ENCODE measurements at regions not wholly inside any gene's neighbourhood (a gene's known extent, or its start where the extent isn't known, plus 50 kb on each side); places are given as distances from the start of the nearest gene placed in this dataset.
"Not testable (repeated sequence)": the region's sequence is repeated elsewhere in the genome, so short reads cannot be mapped to it uniquely, and the experiment has no call there.

- H3K4me1 ChIP-seq: no peaks in the 10 kb centered on the region
- FAIRE-seq (no peak), DNase-seq (no peak), ATAC-seq (no peak)
- TF ChIP-seq, protein P1, sequence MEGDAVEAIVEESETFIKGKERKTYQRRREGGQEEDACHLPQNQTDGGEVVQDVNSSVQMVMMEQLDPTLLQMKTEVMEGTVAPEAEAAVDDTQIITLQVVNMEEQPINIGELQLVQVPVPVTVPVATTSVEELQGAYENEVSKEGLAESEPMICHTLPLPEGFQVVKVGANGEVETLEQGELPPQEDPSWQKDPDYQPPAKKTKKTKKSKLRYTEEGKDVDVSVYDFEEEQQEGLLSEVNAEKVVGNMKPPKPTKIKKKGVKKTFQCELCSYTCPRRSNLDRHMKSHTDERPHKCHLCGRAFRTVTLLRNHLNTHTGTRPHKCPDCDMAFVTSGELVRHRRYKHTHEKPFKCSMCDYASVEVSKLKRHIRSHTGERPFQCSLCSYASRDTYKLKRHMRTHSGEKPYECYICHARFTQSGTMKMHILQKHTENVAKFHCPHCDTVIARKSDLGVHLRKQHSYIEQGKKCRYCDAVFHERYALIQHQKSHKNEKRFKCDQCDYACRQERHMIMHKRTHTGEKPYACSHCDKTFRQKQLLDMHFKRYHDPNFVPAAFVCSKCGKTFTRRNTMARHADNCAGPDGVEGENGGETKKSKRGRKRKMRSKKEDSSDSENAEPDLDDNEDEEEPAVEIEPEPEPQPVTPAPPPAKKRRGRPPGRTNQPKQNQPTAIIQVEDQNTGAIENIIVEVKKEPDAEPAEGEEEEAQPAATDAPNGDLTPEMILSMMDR (IDR thresholded peaks at IDR 0.05): no peak
- peaks cover 0 to 15% (median 8%) of the 10 kb centered on the region in 4 donors for H3K9me3 ChIP-seq
- no peaks in the 10 kb centered on the region for H3K27me3 ChIP-seq
- H3K27ac ChIP-seq: no peak overlapping the region
- intact Hi-C loops (cut with DNase I): no loop called here
- H3K4me3 ChIP-seq: no peak overlapping the region
- H3K36me3 ChIP-seq: no peaks in the 10 kb centered on the region
- WGBS, 2 donors: 56 to 71% methylated on average over 15 of the region's 16 CpGs
Measured at GRCh38 chr9:40907657-40908624, 220.5 kb downstream of the FOXD4L6 start.

GRCh38 chr9:40906879-40907278, 221.6 kb downstream of the FOXD4L6 start:
- FAIRE-seq; H3K4me1 ChIP-seq; H3K27me3 ChIP-seq; DNase-seq; H3K27ac ChIP-seq; H3K4me3 ChIP-seq; H3K36me3 ChIP-seq; intact Hi-C loops (cut with DNase I): not testable (repeated sequence)
- peaks cover 0 to 18% (median 8%) of the 10 kb centered on the region in 4 donors for H3K9me3 ChIP-seq
- peak in 1 of 4 donors; percentile 31 for ATAC-seq
- WGBS, 2 donors: 59 to 60% methylated on average over 5 of the region's 5 CpGs

GRCh38 chr9:40892315-40892714, 236.2 kb downstream of the FOXD4L6 start:
- H3K36me3 ChIP-seq; H3K27me3 ChIP-seq; ATAC-seq; intact Hi-C loops (cut with DNase I); DNase-seq; H3K27ac ChIP-seq; FAIRE-seq; H3K4me3 ChIP-seq; H3K4me1 ChIP-seq: not testable (repeated sequence)
- 48 to 85% methylated on average over 2 of the region's 2 CpGs for WGBS, 2 donors
- peaks cover 0 to 26% (median 1%) of the 10 kb centered on the region in 4 donors for H3K9me3 ChIP-seq

- FAIRE-seq; H3K36me3 ChIP-seq; H3K27ac ChIP-seq; H3K4me3 ChIP-seq; H3K4me1 ChIP-seq; ATAC-seq; H3K27me3 ChIP-seq; intact Hi-C loops (cut with DNase I): not testable (repeated sequence)
- peak in 3 of 6 donors; percentile 6 to 55 (median 30) for DNase-seq
- peaks cover 0 to 15% (median 9%) of the 10 kb centered on the region in 4 donors for H3K9me3 ChIP-seq
- 76 to 85% methylated on average over 14 of the region's 14 CpGs for WGBS, 2 donors
Measured at GRCh38 chr9:40885858-40886257, 242.6 kb downstream of the FOXD4L6 start.

- H3K27me3 ChIP-seq; H3K4me3 ChIP-seq; H3K27ac ChIP-seq; FAIRE-seq; ATAC-seq; H3K36me3 ChIP-seq; intact Hi-C loops (cut with DNase I); H3K4me1 ChIP-seq: not testable (repeated sequence)
- 82 to 84% methylated on average over 18 of the region's 18 CpGs for WGBS, 2 donors
- peaks cover 0 to 15% (median 9%) of the 10 kb centered on the region in 4 donors for H3K9me3 ChIP-seq
- peak in 3 of 6 donors; percentile 12 to 81 (median 41) for DNase-seq
Measured at GRCh38 chr9:40884902-40885490, 243.5 kb downstream of the FOXD4L6 start.

DNA sequence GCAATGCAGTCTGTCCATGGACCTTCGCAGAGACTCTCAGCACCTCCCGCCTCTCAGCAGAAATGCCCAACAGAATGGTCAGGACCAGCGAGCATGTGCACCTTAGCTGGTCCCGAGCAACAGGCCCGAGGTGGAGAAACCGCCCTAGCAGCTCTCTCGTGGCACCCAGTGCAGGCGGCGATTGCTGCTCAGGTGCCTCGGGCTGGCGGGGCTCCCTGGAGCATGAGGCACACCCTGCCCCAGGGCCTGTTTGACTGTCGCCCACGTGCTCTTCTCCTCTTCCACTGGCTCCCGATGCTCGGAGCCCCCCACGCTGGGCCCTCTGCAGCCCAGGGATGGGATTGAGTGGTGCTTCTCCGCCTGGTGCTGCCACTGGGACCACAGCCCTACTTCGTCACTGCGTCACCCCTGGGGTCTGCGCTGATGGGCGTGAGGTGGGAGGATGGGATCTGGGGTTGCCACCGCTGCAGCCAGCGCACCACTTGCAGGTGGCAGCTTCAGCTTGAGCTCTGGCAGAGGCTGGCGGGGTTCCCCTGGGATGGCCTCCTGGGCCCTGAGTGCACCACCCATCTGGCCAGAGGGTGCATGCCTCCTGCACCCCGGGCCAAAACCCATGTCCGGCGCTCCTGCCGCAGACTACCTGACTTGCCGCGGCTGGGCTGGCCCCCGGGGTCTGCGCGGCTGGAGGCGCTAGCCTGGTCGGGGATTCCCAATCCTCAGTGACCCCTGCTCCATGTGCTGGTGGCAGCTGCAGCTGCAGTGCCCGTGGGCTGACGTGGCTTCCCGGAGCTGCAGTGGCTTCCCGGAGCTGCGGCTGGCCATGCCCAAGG, 244.2 kb downstream of the FOXD4L6 start:
- Histone ChIP-seq H3K4me1 (no peaks in the 10 kb centered on the region), H3K9me3 (peaks cover 0 to 13% (median 8%) of the 10 kb centered on the region in 4 donors), H3K36me3 (no peaks in the 10 kb centered on the region), H3K4me3 (no peak overlapping the region), H3K27me3 (no peaks in the 10 kb centered on the region), H3K27ac (no peak overlapping the region)
- FAIRE-seq (no peak), DNase-seq (peak in 3 of 6 donors; percentile 17 to 82 (median 53)), ATAC-seq (no peak)
- intact Hi-C loops (cut with DNase I): no loop called here
- WGBS, 2 donors: 91 to 92% methylated on average over 40 of the region's 40 CpGs
- TF ChIP-seq, protein P1 (IDR thresholded peaks at IDR 0.05): no peak

DNA sequence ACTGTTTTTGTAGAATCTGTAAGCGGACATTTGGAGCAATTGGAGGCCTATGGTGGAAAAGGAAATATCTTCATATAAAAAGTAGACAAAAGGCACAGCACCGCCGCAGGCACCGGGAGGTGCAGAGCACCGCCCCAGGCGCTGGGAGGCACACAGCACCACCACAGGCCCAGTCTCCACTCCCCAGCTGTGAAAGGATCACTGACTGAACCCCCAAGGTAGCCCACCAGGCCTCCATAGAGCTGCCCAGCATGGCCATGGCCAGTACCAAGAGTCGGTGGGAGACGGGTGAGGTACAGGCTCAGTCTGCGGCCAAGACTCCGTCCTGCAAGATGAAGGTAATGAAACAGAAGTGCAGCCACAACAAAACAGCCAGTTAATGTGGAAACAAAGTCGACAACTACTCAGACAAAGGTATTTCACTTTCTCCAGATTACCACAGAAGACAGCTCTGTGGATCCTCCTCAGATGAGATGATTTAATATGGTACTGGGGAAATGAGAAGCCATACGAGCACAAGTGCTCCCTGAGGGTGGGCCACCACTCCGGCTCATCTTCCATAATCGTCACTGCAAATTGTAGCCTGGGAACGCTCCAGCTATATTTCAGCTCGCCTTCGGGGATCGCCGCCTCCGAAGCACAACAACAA, 244.9 kb downstream of the FOXD4L6 start:
- ATAC-seq; H3K4me1 ChIP-seq; FAIRE-seq; H3K4me3 ChIP-seq; H3K27me3 ChIP-seq; H3K36me3 ChIP-seq; H3K27ac ChIP-seq; intact Hi-C loops (cut with DNase I): not testable (repeated sequence)
- H3K9me3 ChIP-seq: peaks cover 0 to 13% (median 8%) of the 10 kb centered on the region in 4 donors
- DNase-seq: peak in 2 of 6 donors; percentile 34 to 36
- 89 to 90% methylated on average over 20 of the region's 20 CpGs for WGBS, 2 donors

- ATAC-seq; H3K9me3 ChIP-seq; intact Hi-C loops (cut with DNase I); H3K27ac ChIP-seq; H3K36me3 ChIP-seq; H3K4me1 ChIP-seq; H3K4me3 ChIP-seq; FAIRE-seq; H3K27me3 ChIP-seq: not testable (repeated sequence)
- WGBS, 2 donors: 66 to 81% methylated on average over 13 of the region's 13 CpGs
- DNase-seq: peak in 1 of 6 donors; percentile 28
Measured at GRCh38 chr9:40873753-40874295, 254.7 kb downstream of the FOXD4L6 start.

GRCh38 chr9:40868437-40868836, 260.0 kb downstream of the FOXD4L6 start:
- H3K4me1 ChIP-seq; H3K9me3 ChIP-seq; ATAC-seq; H3K36me3 ChIP-seq; H3K27ac ChIP-seq; H3K4me3 ChIP-seq; DNase-seq; intact Hi-C loops (cut with DNase I); H3K27me3 ChIP-seq; FAIRE-seq: not testable (repeated sequence)
- WGBS, 2 donors: 62 to 84% methylated on average over 4 of the region's 4 CpGs
